ENCODE measurements at regions not wholly inside any gene's neighbourhood (a gene's known extent, or its start where the extent isn't known, plus 50 kb on each side); places are given as distances from the start of the nearest gene placed in this dataset.

DNA sequence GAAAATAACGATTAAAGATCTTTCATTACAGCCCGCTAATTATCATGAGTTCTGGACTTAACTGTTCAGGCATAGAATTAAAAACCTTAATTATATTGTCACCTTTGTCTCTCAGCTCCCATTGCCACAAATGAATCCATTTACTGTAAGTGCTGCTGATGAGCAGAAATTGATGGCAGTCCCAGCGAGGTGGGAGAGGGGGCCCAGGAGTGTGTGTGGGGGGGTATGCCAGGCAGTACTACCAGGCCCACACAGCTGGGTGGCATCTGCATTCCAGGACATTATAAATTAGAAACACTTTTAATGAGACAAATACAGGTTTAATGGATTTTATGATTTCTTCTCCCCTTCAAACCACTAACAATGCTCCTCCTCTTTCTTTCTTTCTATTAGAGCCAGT lies 196.0 kb downstream of the MELK start:
- H3K79me2 ChIP-seq (ENCODE audit: insufficient read depth, low read length) = no peaks in the 10 kb centered on the region
- no peaks in the 10 kb centered on the region for H4K20me1 ChIP-seq (ENCODE audit: insufficient read depth, low read length)
- no peaks in the 10 kb centered on the region for H3K9me3 ChIP-seq (ENCODE audit: low read length)
- peaks cover 10% of the 10 kb centered on the region for H3K4me1 ChIP-seq (ENCODE audit: insufficient read depth, low read length, severe bottlenecking)
- H3K27ac ChIP-seq (ENCODE audit: low read depth, low read length, poor library complexity, severe bottlenecking) = no peak overlapping the region
- no peak overlapping the region for H3K9ac ChIP-seq (ENCODE audit: low read length)
- no peaks in the 10 kb centered on the region for H3F3A ChIP-seq (ENCODE audit: insufficient read depth, low read length)
- H3K36me3 ChIP-seq (ENCODE audit: insufficient read depth, low read length) = no peaks in the 10 kb centered on the region
- no peak for TF ChIP-seq CTCF (IDR thresholded peaks at IDR 0.05; ENCODE audit: low read length)
- TF ChIP-seq EZH2 (IDR thresholded peaks at IDR 0.05; ENCODE audit: borderline replicate concordance, low read length) = no peak
- H3K9me2 ChIP-seq (ENCODE audit: low read depth, low read length) = no peaks in the 10 kb centered on the region
- no peaks in the 10 kb centered on the region; the same call in 1 of the 2 replicates for H3K27me3 ChIP-seq (ENCODE audit: insufficient read depth, low read length)
- H3K4me2 ChIP-seq (ENCODE audit: low read length) = no peak overlapping the region
- no peak overlapping the region for H2AFZ ChIP-seq (ENCODE audit: low read length)
- H3K4me3 ChIP-seq (ENCODE audit: low read depth, low read length, poor library complexity, severe bottlenecking) = no peak overlapping the region

GRCh38 chr9:36770025-36770424 lies 197.3 kb downstream of the MELK start:
- Histone ChIP-seq H3F3A (ENCODE audit: insufficient read depth, low read length) (no peaks in the 10 kb centered on the region), H2AFZ (ENCODE audit: low read length) (no peak overlapping the region), H3K36me3 (ENCODE audit: insufficient read depth, low read length) (no peaks in the 10 kb centered on the region), H3K27me3 (ENCODE audit: insufficient read depth, low read length) (no peaks in the 10 kb centered on the region; the same call in 1 of the 2 replicates), H4K20me1 (ENCODE audit: insufficient read depth, low read length) (no peaks in the 10 kb centered on the region), H3K4me2 (ENCODE audit: low read length) (no peak overlapping the region), H3K27ac (ENCODE audit: low read depth, low read length, poor library complexity, severe bottlenecking) (no peak overlapping the region), H3K79me2 (ENCODE audit: insufficient read depth, low read length) (no peaks in the 10 kb centered on the region), H3K4me1 (ENCODE audit: insufficient read depth, low read length, severe bottlenecking) (peaks cover 8% of the 10 kb centered on the region), H3K4me3 (ENCODE audit: low read depth, low read length, poor library complexity, severe bottlenecking) (no peak overlapping the region), H3K9ac (ENCODE audit: low read length) (no peak overlapping the region), H3K9me2 (ENCODE audit: low read depth, low read length) (no peaks in the 10 kb centered on the region), H3K9me3 (ENCODE audit: low read length) (no peaks in the 10 kb centered on the region)
- no peak for TF ChIP-seq CTCF (IDR thresholded peaks at IDR 0.05; ENCODE audit: low read length)
- no peak for TF ChIP-seq EZH2 (IDR thresholded peaks at IDR 0.05; ENCODE audit: borderline replicate concordance, low read length)

- H3K9ac ChIP-seq (ENCODE audit: low read length) = no peak overlapping the region
- H4K20me1 ChIP-seq (ENCODE audit: insufficient read depth, low read length) = no peaks in the 10 kb centered on the region
- TF ChIP-seq CTCF (IDR thresholded peaks at IDR 0.05; ENCODE audit: low read length) (no peak), EZH2 (IDR thresholded peaks at IDR 0.05; ENCODE audit: borderline replicate concordance, low read length) (no peak)
- no peak overlapping the region for H3K4me2 ChIP-seq (ENCODE audit: low read length)
- no peak overlapping the region for H3K4me3 ChIP-seq (ENCODE audit: low read depth, low read length, poor library complexity, severe bottlenecking)
- no peak overlapping the region for H3K27ac ChIP-seq (ENCODE audit: low read depth, low read length, poor library complexity, severe bottlenecking)
- H3F3A ChIP-seq (ENCODE audit: insufficient read depth, low read length) = no peaks in the 10 kb centered on the region
- H3K4me1 ChIP-seq (ENCODE audit: insufficient read depth, low read length, severe bottlenecking) = no peaks in the 10 kb centered on the region
- peaks cover 5% of the 10 kb centered on the region; the same call in 1 of the 2 replicates for H3K27me3 ChIP-seq (ENCODE audit: insufficient read depth, low read length)
- no peaks in the 10 kb centered on the region for H3K9me2 ChIP-seq (ENCODE audit: low read depth, low read length)
- no peaks in the 10 kb centered on the region for H3K36me3 ChIP-seq (ENCODE audit: insufficient read depth, low read length)
- no peaks in the 10 kb centered on the region for H3K79me2 ChIP-seq (ENCODE audit: insufficient read depth, low read length)
- H2AFZ ChIP-seq (ENCODE audit: low read length) = no peak overlapping the region
- no peaks in the 10 kb centered on the region for H3K9me3 ChIP-seq (ENCODE audit: low read length)
These were observed 200.0 kb downstream of the MELK start for GRCh38 chr9:36772449-36773403.

All from OCI-LY1 (cell line).